SK-N-SH treated with all-trans-retinoic acid at 6 μM for 48 hours (cell line): ENCODE measurements at regions not wholly inside any gene's neighbourhood (a gene's known extent, or its start where the extent isn't known, plus 50 kb on each side); places are given as distances from the start of the nearest gene placed in this dataset.

Experiments used
- ZFP30 ChIP-seq: fragments of 450-650 bp; formaldehyde crosslinking; IDR thresholded peaks from 2 replicates; pipeline ENCODE4 v1.5.0; 2022; ENCODE audit warnings: mild to moderate bottlenecking, moderate library complexity
- ZNF8 ChIP-seq: fragments of 450-650 bp; formaldehyde crosslinking; IDR thresholded peaks from 2 replicates; pipeline ENCODE4 v1.5.0; 2020; ENCODE audit warnings: mild to moderate bottlenecking, moderate library complexity

DNA sequence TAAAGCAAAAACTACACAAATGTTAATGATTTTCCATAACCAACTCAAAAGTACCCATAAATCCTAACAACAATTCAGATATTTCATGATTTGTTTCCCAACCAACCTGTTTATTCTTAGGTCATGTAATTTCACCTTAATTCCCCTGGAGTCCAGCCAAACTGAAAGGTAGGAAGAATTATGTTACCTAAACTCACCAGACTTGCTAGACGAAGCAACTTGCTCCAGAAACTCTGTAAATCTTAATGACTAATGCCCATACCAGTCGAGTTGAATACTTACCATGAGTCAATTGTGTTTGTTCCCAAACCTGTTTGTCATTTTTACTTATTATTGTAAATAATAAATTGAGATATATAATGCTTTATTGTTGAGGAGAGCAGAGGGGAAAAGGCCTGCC, 1030.0 kb downstream of the TBL1XR1 start:
- TF ChIP-seq ZFP30 (CRISPR knock-in tag) (no peak), ZNF8 (CRISPR knock-in tag) (no peak)
